GM18861 (cell line): ENCODE measurements at regions not wholly inside any gene's neighbourhood (a gene's known extent, or its start where the extent isn't known, plus 50 kb on each side); places are given as distances from the start of the nearest gene placed in this dataset.
"Not testable (repeated sequence)": the region's sequence is repeated elsewhere in the genome, so short reads cannot be mapped to it uniquely, and the experiment has no call there.

Source experiments
- ATAC-seq: cut with Tn5 transposase; IDR thresholded peaks from one replicate; pipeline ENCODE4 v1.9.1; 2021; ENCODE audit not compliant: unreplicated experiment

DNA sequence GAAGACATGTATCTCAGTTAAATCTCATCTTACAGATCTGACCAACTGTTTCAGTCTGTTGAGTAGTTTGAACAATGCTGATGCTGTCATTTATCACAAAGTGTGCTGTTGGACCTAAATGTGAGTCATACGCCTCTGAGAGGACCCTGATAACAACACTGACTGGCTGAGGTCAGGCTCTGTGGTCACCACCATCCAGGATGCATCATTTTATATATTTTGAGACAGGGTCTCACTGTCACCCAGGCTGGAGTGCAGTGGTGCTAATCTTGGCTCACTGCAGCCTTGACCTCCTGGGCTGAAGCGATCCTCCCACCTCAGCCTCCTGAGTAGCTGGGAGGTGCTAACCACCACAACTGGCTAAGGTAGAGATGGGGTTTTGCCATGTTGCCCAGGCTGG lies 181.0 kb upstream of the RGS6 start:
- no peak for ATAC-seq

DNA sequence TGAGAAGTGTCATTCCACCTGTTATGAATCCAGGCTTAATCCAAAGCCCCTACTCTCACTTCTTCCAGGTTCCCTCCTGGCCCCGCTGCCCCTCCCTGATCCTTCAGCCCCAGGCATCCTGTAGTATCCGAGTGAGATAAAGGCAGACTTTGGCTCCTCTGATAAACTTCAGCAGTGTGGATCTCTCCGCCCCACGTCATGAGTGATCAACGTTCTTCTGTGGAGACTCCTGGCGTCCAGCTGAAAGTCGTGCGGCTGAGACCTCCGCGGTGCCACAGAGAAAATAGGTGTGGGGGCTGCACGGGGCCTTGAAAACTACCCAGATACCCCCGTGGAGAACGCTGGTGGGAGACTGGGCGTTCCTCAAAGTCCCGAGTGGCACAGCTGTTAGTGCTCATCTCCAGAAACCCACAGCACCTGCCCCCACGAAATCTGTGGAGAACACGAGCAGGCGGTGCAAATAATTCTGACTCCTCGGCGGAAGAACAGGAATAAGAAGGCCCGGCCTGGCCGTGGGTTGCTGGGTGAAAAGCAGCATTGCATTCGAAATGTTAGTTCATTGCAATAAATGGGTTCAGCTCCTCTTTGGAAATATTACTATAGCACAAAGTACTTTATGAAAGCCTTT lies 180.0 kb upstream of the RGS6 start:
- ATAC-seq = no peak

DNA sequence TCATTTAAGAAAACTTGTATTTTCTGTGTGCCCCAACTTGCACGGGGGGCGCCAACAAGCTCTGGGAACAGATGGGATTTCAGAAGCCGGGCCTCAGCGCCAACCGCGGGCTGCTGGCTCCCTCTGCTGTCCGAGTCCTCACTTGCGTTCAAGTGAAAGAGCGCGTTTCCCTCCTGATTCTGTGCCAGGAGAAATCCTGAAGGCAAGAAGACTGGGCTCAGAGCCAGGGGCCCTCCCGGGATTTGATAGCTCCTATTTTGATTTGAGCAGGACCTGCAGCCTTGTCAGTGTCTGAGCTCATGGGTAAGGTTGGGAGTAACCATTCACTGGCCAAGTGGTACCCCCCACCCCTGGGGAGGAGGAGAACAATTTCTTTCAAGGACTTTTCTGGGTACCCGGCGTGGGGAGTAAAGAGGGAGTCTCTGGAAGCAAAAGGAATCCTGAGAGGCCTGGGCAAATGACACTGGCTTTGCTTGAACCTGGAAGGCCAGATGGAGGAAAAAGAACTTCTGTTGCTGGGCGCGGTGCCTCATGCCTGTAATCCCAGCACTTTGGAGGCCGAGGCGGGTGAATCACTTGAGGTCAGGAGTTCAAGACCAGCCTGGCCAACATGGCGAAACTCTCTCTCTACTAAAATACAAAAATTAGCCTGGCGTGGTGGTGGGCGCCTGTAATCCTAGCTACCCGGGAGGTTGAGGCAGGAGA lies 179.0 kb upstream of the RGS6 start:
- no peak for ATAC-seq

DNA sequence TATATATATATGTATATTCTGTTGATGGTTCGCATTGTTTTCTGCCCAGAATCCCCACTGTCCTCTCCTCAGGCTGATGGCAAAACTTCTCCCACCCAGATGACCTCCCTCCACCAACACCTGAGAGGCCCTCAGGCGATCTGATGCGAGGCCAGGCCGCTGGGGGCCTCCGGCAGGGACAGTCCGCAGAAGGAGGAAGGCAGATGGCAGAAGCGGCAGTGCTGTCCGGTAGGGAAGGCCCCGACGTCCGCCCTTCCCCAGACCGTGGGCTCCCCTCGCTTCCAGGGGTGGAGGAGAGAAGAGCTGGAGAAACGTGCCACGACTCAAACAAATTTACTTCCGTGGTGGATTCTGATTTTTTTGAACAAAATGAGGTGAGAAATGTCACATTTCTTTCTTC lies 178.3 kb upstream of the RGS6 start:
- ATAC-seq = no peak

DNA sequence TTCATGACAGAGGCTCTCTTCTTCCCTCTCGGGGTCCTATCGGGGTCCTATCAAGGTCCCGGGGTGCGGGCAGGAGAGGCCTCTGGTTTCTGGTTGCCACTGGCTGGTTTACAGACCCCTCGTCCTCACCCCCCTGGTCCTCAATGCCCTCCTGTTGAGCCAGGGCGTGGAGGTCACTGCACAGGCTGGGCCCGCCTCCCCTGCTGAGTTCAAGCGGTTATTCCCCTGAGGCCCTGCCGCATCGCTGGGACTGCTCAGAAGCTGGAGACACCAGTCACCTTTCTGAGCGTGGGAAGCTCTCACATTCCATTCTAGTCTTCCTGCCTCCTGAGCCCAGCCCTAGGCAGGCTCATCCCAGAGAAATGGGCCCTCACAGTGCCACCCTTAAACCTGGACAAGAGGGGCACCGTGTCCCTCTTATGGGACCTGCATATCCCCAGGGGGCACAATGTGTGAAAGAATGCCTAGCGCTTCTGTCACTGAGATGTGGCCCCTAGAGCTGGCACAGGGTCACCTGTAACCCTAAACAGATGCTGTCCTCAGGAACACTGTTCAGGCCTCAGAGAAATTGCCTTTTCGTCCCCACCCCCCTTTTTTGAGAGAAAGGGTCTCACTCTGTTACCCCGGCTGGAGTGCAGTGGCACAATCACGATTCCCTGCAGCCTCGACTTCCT lies 177.7 kb upstream of the RGS6 start:
- ATAC-seq = no peak

DNA sequence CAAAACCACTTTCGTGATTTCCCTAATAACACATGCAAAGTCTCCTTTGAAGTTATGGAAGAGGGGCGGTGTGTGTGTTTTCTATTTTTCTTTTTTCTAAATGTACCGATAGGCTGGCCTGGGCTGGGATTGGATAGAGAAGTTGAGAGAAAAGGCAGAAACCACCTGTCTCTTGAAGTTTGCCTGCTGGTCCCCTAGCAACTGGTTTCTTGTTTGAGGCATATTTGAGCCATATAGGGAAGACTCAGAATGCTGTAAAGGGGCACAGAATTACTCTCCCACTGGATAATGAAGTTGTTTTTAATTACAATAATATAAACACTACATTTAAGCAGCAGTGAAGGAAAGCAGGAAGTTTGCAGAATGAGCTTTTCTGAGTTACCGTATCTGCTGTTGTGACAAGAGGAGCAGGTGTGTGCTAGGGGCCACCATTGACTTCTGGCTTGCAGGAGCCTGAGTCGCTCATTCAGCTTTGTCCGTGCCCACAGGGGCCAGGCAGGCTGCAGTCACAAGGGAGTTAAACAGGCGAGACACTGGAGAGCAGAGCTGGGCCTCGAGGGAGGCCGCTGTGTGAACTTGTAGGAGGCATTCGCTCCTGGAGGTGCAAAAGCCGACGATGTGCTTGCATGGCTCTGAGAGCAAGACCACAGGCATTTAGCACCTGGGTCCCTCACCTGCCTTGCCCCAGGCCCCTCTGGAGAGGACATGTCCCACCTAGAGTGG lies 173.8 kb upstream of the RGS6 start:
- ATAC-seq = no peak

DNA sequence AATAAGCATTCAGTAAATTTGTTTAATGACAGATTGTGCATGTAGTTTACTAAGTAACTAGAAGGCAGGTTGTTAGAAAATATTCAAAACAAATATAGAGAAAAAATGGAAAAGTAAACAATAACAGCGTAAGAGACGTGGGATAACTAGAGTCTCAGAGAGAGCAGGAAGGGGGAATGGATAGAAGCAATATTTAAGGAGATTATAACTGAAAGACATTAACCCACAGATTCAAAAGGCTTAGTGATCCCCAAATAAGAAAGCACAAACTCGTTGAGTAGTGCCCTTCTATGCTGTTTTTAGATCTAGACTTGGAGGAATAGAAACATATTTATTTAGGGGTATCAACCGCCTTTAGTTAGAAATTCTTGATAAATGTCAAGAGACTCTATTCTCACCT lies 169.7 kb upstream of the RGS6 start:
- ATAC-seq = no peak

DNA sequence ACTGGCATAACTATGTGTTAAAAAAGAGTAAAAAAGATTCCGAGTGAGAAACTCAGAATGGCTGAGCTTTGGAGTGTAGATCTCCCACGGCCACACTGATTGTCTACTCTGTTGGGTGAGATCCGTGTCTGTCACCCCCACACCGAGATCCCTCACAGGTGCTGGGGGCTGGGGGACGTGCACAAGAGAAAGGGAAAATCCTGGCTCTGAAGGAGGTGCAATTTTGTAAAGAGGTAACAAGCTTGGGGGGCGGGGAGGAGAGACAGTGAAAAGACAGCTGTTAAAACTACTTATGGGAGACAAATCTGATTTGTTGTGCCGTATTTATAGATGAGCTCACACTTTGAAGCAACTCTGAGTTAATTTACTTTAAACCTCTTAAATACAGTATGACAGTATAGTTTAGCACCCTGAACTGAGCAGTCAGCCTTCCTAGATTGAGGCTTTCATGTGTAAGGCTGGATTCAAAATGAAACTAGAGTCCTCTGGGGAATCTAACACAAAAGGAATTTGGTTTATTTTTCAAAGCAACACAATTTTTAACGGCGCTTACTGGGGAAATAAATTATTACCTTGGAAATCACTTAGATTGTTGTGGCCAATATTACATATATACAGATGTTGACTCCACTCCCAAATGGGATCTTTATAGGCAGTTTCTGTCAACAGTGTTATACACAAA lies 167.4 kb upstream of the RGS6 start:
- ATAC-seq = no peak

DNA sequence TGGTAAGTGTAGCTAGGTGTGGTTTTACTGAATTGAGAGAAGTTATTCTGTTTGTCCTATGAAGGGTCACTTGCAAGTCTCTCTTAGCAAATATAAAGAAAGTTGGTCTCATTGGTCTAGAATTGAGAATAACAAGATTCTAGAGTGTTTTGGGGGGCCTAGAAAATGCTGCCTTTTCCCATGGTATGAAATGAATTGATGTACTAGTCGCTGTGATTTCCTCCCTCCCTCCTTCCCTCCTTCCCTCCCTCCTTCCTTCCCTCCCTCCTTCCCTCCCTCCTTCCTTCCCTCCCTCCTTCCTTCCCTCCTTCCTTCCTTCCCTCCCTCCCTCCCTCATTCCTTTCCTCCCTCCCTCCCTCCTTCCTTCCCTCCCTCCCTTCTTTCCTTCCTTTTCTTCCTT lies 166.7 kb upstream of the RGS6 start:
- ATAC-seq = no peak

DNA sequence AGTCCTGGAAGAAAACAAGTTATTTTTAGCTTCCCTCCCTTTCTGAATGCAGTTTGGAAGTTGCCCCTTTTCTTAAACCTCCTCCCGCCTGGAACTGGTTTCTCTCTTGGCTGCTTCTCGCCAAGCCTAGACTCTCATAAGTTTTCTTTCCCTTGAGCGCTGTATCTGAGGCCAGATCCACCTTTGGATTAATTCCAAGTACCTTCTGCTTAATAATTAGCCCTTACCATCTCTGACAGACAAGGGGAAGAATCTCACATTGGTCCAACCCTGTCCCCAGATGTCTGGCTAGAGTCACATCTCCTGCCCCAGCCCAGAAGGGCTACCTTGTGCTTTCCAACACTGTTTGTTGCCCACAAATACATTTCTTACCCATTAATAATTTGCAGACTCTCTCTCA lies 161.8 kb upstream of the RGS6 start:
- ATAC-seq = no peak

DNA sequence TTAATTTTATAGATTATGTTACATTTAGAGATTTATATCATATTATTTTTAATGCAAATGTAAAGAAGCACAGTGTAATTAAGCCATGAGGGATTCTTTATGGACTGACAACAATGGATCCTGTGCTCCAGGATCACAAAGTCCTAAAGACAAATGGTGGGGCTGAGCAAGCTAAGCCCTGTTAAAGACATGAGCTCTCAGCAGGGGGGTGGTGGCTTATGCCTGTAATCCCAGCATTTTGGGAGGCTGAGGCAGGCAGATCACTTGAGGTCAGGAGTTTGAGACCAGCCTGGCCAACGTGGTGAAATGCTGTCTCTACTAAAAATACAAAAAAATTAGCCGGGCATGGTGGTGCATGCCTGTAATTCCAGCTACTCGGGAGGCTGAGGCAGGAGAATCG lies 160.8 kb upstream of the RGS6 start:
- not testable (repeated sequence) for ATAC-seq

DNA sequence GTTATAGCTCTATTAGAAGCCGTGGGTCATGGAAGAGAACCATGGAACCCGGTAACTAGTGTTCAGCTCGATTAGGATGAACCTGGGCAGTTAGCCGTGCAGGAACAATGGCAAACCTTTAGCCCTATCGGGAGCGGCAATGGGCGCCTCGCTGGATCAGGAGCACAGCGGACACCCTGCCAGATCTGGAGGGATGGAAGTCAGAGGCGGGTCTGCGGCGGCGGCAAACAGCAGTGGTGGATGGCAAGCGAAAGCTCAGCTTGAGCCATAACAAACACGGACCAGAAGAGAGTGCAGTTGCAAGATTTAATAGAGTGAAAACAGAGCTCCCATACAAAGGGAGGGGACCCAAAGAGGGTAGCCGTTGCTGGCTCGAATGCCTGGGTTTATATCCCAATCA lies 160.2 kb upstream of the RGS6 start:
- ATAC-seq = not testable (repeated sequence)

DNA sequence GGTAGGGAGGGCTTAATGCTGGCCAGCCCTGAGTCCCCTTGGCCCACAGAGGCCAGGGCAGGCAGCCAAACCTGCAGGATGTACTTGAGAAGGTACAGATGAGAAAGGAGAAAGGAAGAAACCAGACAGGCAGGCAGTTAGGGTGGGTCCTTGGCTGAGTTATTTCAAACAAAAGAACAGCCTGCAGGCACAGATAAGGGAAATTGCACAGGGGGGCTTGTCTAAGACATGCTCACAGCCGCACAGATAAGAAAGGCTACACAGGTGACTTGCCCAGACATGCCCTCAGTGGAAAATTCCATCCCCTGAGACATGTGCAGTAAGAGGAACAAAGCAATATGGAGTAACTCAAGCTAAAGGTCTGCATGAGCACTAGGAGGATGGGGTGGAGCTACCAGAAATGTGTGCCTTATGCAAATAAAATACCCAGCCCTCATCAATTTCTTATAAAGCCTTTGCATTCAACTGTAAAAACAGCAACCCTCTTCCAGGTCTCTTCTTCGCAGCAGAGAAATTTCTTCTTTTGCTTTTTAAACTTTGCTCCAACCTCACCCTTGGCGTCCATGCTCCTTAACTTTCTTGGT lies 158.2 kb upstream of the RGS6 start:
- no peak for ATAC-seq

DNA sequence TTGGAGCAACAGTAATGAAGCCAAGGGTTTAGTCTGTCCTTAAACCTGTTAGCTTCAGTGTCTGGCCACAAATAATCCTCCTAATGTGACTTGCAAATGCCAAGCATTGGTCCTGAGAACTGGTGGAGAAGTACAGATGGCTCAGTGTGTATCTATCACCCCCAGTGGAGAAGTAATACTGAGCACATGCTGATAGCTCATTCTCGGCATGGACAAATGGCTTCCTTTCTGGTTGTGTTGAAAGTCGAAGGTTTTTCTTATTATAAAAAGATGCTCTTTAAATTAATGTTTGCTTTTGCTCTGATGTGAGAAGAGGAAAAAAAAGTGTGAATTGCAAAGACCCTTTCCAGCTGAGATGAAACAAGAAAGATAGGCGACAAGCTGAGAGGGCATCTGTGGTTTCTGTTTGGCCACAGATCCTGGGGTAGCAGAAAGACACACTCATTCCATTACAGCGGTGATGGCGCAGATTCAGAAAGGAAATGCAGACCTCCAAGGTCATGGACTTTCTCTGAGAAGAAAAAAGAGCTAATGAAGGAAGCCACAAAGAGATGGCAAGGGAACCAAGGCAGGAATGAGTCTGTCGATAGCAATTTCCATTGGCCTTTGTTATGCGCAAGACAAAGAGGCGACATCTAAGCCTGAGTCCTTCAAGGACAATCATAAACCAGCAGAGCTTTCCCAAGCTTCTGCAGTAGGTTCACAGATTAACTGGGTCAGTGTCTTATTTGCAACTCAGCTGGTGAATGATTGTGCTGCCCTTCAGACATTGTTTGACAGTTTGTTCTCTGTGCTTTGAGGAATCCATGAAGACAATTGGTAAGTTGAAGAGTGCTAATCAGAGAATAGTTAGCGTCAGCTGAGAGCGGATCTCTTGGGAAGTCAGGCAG lies 155.5 kb upstream of the RGS6 start:
- no peak for ATAC-seq

DNA sequence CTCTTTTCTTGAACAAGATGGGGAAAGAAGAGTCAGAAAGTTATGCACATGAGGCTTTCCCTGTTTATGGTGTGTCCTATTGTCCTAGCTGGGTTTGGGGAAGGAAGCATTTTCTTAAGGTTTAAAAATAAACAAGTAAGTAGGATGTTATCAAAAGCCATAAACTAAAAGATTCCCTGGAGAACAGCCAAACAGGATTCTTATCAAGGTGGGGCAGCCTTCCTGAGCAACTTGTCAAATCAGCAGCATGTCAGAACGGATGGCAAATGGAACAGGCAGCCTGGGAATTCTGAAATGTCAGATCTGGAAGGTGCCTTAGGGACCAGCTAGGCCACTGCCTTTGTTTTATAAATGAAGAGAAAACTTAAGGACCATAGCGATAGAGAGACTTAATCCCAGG lies 152.2 kb upstream of the RGS6 start:
- no peak for ATAC-seq

DNA sequence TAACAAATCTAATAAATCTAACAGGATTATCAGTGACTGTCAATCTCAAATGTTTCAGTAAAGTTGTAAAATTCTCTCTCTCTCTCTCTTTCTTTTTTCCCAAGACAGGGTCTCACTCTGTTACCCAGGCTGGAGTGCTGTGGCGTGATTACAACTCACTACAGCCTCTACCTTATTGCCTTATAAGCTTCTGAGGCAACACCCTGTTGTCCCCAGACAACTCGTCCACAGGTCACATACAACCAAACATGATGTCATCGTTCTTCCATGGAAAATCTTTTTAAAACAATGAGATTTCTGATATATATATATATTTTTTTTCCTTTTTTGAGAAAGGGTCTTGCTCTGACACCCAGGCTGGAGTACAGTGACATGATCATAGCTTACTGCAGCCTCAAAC lies 151.4 kb upstream of the RGS6 start:
- ATAC-seq = no peak

DNA sequence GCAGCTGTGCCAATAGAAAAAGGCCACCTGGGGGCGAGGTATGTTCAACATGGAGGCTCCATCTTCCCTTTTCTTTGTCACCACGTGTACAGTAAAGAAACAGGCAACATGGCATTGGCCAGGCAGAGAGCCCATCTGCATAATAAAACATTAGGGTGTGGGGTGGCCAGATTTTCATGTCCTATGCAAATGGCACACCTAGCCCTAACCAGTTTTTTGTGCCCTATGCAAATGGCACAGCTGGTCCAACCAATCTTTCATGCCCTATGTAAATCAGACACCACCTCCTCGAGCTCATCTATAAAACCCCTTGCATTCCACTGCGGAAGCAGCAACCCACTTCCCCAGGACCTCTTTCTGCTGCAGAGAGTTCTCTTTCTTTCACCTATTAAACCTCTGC lies 149.1 kb upstream of the RGS6 start:
- no peak for ATAC-seq

DNA sequence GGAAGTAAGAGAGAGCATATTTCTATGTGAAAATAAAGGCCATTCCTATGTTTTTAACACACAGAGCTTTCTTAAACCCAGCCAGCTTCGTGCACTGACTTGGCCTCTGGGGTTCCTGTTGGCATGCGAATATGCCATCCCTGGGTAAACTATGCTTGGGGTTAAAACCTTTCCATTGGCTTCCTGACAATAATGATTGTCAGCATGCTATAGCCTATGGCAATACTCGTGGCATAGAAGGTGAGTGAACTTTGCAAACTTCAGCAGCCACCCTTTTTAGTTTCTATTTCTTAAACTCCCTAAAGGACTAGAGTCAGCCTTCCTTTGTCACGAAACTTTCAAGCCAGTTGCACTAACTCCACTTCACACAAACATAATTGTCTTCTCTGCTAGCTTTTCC lies 148.4 kb upstream of the RGS6 start:
- no peak for ATAC-seq

DNA sequence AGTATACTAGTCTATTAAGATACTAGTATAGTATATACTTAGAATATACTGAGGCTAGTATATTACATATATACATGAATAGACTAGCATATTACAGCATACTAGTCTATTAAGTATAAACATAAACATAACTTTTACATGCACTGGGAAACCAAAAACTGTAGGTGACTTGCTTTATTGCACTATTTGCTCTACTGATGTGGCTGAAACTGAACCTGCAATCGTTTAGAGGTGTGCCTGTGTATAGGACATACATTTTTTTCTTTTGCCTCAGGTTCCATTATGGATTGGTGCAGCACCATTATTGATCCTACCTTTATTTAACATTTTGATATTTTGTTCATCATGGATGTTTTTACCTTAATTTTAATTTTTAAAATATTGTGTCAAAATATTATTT lies 143.2 kb upstream of the RGS6 start:
- no peak for ATAC-seq

DNA sequence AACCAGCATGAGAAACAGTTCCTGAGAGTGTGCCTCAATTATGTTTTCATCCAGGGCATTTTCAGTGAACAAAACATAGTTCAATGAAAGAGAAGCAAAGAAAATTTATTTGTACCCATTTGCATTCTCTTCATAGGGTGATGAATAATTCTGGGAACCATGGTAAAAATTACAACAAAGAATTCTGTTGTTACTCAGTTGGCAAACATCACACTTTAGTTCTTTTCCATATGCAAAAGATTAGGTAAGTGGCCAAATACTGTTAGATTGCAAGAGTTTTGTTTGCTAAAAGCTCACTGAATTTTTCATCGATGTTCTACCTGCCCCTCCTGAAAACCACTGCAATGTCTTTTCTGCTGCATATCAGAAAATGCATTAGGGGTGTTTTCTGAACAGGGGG lies 132.4 kb upstream of the RGS6 start:
- no peak for ATAC-seq
